GM21526 (cell line): ENCODE measurements at regions not wholly inside any gene's neighbourhood (a gene's known extent, or its start where the extent isn't known, plus 50 kb on each side); places are given as distances from the start of the nearest gene placed in this dataset.

Experiments used
- ATAC-seq: cut with Tn5 transposase; IDR thresholded peaks from one replicate; pipeline ENCODE4 v1.9.1; 2021; ENCODE audit warnings: moderate library complexity; ENCODE audit not compliant: unreplicated experiment, low FRiP score

- no peak for ATAC-seq
Observed at GRCh38 chr9:7961076-7961475, 161.5 kb upstream of the DMAC1 start.

- ATAC-seq: no peak
Observed at GRCh38 chr9:7960320-7961050, 160.9 kb upstream of the DMAC1 start.

- no peak for ATAC-seq
Observed at GRCh38 chr9:7957803-7958202, 158.2 kb upstream of the DMAC1 start.

- no peak for ATAC-seq
Observed at GRCh38 chr9:7947577-7947976, 148.0 kb upstream of the DMAC1 start.

GRCh38 chr9:7946458-7946857 lies 146.9 kb upstream of the DMAC1 start:
- no peak for ATAC-seq

- no peak for ATAC-seq
Observed at GRCh38 chr9:7944572-7944971, 145.0 kb upstream of the DMAC1 start.

GRCh38 chr9:7937761-7938491 lies 138.3 kb upstream of the DMAC1 start:
- no peak for ATAC-seq

GRCh38 chr9:7936996-7937395 lies 137.4 kb upstream of the DMAC1 start:
- ATAC-seq: no peak

- ATAC-seq: no peak
Observed at GRCh38 chr9:7936163-7936562, 136.6 kb upstream of the DMAC1 start.

DNA sequence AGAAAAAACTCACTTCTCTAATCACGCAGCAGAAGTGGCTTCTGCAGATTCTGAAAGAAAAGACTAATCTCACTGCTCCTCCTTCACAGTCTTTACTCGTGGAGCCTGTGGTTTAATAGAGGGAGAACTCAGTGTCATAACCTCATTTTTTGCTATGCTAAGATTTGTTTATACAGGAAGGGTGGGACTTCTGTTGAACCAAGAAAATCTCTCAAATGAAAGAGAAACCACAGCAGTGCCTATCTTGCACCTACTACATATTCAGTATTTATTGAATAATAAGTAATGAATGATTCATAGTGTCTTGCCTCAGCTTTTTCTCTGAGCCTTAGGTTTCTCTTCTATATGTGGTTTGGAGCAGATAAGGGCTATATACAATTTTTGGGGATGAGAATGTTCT lies 136.1 kb upstream of the DMAC1 start:
- ATAC-seq: peak; percentile 71

DNA sequence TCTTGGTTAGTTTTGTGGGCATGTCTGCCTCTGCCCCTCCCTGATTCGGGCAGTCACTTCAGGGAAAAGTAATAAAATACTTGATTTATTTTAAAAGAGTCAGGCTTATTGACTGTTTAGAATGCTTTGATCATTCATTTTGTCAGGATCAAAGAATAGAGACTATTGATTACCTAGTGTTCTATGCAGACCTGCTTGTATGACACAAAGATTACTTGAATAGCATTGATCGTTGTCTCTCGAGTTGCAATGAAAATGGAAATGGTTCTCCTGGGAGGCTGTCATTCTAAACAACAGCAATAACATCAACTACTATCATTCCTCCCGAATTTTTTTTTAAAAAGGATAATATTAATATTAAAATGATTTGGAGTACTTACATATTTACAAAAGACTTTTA lies 133.2 kb upstream of the DMAC1 start:
- no peak for ATAC-seq

DNA sequence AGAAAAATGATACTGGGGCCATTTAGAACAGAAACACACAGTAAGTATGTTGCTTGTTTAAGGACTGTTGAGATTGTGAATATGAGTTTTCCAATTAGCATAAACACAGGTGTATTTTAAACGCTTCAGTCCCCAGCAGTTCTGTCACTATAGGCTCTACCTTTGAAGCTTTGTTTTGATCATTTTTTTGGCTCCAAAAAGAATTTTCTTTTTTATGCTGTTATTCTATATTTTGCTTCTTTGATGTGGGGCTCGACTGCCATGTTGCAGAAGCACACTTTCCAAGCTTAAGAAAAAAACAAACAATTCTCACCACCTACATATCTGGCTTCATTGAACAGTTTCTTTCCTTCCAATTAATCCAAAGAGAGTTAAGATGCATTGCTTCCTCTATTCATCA lies 131.0 kb upstream of the DMAC1 start:
- no peak for ATAC-seq

- no peak for ATAC-seq
Observed at GRCh38 chr9:7921545-7922197, 122.1 kb upstream of the DMAC1 start.

- ATAC-seq: no peak
Observed at GRCh38 chr9:7912037-7912535, 112.5 kb upstream of the DMAC1 start.

GRCh38 chr9:7910426-7911020 lies 110.9 kb upstream of the DMAC1 start:
- ATAC-seq: no peak

DNA sequence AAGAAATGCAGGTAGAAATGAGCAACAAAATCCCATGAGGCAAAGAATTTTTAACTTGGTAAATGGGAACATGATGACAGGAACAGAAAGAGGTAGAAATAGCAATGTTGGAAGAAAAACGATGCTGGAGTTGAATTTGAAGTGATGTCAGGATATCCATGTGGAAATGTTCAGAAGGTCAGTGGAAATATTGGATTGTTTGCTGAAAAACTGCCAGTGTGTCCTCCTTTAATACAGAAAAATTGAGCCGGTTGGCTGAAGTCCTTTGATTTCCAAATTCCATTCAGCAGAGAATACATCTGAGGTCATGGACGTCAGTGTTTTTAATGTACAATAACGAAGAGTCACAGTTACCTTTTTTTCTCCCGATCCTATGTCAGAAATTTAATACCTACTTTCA lies 110.0 kb upstream of the DMAC1 start:
- ATAC-seq: no peak

DNA sequence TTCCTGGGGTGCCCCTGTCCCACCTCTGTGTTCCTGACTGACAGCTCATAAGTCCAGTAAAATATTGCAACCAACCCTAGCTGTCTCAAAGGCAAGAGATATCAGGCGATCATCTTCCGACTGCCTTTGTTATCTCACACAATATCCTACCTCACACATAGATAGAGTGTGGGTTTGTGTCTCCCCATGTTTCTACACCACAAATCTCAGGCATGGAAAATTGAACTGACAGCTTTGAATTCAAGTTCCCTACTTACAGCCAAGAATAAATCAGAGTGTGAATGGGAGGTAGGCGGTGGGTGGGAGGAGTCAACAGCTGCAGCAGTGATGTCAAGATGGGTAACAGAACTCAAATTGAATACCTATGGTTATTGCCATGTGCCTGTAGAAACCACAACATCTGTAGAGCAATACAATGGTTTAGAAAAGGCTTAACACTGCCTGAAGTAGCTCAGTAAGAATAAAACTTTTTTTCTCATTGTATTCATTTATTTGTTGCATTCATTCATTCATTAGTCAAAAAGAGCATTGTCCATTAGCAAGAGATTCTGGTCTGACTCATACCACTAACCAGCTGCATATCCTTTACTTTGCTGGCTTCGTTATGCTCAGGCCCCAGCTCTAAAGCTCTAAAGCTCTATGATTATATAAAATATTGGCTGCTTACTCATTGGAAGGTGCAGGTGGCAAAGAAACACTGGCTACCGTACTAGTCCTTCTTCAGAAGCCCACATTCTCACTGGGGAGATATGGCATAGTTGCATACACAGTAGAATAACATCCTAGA lies 108.2 kb upstream of the DMAC1 start:
- ATAC-seq: no peak

DNA sequence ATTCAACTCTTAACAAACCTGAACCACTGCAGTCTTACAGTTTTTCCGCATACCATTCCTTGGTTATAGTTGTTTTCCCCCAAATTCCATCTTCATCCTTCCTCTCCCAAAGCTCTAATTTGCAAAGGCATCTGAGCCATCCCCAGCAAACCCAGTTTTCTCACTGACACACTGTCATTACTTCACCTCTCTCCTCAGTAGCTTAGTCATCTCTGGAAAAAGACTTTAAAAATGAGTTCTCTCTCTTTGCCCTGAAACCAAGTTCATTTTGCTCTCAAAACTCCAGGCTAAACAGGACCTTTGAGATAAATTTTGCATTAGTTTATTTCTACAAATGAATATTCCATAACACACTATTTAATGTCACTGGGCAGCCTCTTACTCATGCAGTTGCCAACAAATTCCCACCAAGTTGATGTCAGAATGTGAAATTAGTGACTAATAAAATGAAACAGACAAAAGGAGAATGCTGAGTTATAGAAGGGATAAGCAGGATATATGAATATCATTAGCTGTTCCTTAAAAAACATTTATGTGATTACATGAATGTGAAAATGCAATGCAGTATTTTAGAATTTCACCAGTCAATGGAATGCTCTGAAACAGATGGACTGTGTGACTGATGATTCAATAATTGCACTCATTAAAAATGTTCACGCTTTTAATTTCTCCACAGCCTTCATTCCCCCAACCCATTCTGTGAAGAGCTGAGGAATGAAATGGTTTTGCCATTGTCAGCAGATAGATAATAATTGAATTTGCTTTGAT lies 107.4 kb upstream of the DMAC1 start:
- ATAC-seq: no peak

DNA sequence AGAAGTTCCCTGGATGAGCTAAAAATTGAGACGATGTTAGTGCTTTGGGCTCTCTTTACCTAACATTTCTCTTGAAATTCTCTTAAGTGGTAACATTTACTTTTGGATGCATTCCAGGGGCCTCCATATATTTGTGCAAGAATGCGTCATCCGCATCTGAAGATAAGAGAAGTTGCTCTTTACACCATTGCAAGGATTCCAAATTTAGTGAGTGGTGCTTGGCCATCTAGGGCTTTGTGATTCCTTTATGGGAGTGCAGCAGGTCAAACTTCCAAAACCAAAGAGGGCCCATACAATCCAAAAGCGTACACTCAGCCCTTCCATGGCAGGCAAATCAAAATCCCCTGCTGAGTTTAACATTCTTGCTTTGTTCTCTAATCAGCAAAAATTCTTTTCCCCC lies 102.0 kb upstream of the DMAC1 start:
- ATAC-seq: no peak

DNA sequence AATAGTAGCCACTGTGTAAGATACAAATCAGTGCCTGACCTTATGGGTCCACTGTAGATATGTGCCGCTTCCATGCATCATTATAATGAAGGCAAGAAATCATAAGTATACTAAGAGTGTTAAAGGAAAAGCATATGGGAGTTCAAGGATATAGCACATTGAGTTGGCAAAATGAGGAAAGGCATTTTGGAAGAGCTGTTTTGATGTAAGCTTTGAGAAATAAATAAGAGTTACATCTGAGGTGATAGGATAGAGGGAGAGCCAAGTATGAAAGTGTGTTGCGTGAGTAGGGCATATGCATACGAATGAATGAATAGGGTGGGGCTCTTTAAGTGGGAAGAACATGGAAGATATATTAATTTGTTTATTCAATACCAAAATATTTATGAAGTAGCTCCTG lies 101.0 kb upstream of the DMAC1 start:
- ATAC-seq: no peak
